ENCODE measurements at regions not wholly inside any gene's neighbourhood (a gene's known extent, or its start where the extent isn't known, plus 50 kb on each side); places are given as distances from the start of the nearest gene placed in this dataset.

- DNase-seq (ENCODE audit: low spot score), result no peak
- Histone ChIP-seq H3K4me3 (no peak overlapping the region), H3K4me1 (ENCODE audit: control insufficient read depth in 1 of 2, low read depth in 2 of 2) (no peaks in the 10 kb centered on the region), H3K27me3 (replicated peaks; ENCODE audit: insufficient read depth) (no peaks in the 10 kb centered on the region), H3K36me3 (no peaks in the 10 kb centered on the region), H3K27ac (no peak overlapping the region), H3K9me3 (no peaks in the 10 kb centered on the region)
- no peak for TF ChIP-seq CTCF (IDR thresholded peaks at IDR 0.05)
- ATAC-seq (ENCODE audit: insufficient number of reproducible peaks, low FRiP score, low read depth), result no peak
These were observed 163.6 kb upstream of the HS3ST1 start for GRCh38 chr4:11592276-11592675.

- H3K4me3 ChIP-seq, result no peak overlapping the region
- no peaks in the 10 kb centered on the region for H3K27me3 ChIP-seq (replicated peaks; ENCODE audit: insufficient read depth)
- no peak overlapping the region for H3K27ac ChIP-seq
- DNase-seq (ENCODE audit: low spot score) (no peak), ATAC-seq (ENCODE audit: insufficient number of reproducible peaks, low FRiP score, low read depth) (no peak)
- H3K9me3 ChIP-seq, result no peaks in the 10 kb centered on the region
- no peaks in the 10 kb centered on the region for H3K36me3 ChIP-seq
- no peaks in the 10 kb centered on the region for H3K4me1 ChIP-seq (ENCODE audit: control insufficient read depth in 1 of 2, low read depth in 2 of 2)
- TF ChIP-seq CTCF (IDR thresholded peaks at IDR 0.05), result no peak
These were observed 161.4 kb upstream of the HS3ST1 start for GRCh38 chr4:11590132-11590531.

GRCh38 chr4:11589676-11590075, 161.0 kb upstream of the HS3ST1 start:
- Histone ChIP-seq H3K4me3 (no peak overlapping the region), H3K27ac (no peak overlapping the region), H3K9me3 (no peaks in the 10 kb centered on the region), H3K36me3 (no peaks in the 10 kb centered on the region), H3K27me3 (replicated peaks; ENCODE audit: insufficient read depth) (no peaks in the 10 kb centered on the region), H3K4me1 (ENCODE audit: control insufficient read depth in 1 of 2, low read depth in 2 of 2) (no peaks in the 10 kb centered on the region)
- no peak for DNase-seq (ENCODE audit: low spot score)
- TF ChIP-seq CTCF (IDR thresholded peaks at IDR 0.05), result no peak
- no peak for ATAC-seq (ENCODE audit: insufficient number of reproducible peaks, low FRiP score, low read depth)

GRCh38 chr4:11587797-11588196, 159.1 kb upstream of the HS3ST1 start:
- Histone ChIP-seq H3K36me3 (no peaks in the 10 kb centered on the region), H3K27me3 (replicated peaks; ENCODE audit: insufficient read depth) (no peaks in the 10 kb centered on the region), H3K4me1 (ENCODE audit: control insufficient read depth in 1 of 2, low read depth in 2 of 2) (no peaks in the 10 kb centered on the region), H3K27ac (no peak overlapping the region), H3K9me3 (no peaks in the 10 kb centered on the region), H3K4me3 (no peak overlapping the region)
- no peak for TF ChIP-seq CTCF (IDR thresholded peaks at IDR 0.05)
- ATAC-seq (ENCODE audit: insufficient number of reproducible peaks, low FRiP score, low read depth) (no peak), DNase-seq (ENCODE audit: low spot score) (no peak)

GRCh38 chr4:11585506-11585905, 156.8 kb upstream of the HS3ST1 start:
- Histone ChIP-seq H3K27ac (no peak overlapping the region), H3K27me3 (replicated peaks; ENCODE audit: insufficient read depth) (no peaks in the 10 kb centered on the region), H3K4me1 (ENCODE audit: control insufficient read depth in 1 of 2, low read depth in 2 of 2) (no peaks in the 10 kb centered on the region), H3K4me3 (no peak overlapping the region), H3K9me3 (no peaks in the 10 kb centered on the region), H3K36me3 (no peaks in the 10 kb centered on the region)
- TF ChIP-seq CTCF (IDR thresholded peaks at IDR 0.05), result no peak
- ATAC-seq (ENCODE audit: insufficient number of reproducible peaks, low FRiP score, low read depth) (no peak), DNase-seq (ENCODE audit: low spot score) (no peak)
